Thyroid gland (tissue), 4 donors: ENCODE measurements at regions not wholly inside any gene's neighbourhood (a gene's known extent, or its start where the extent isn't known, plus 50 kb on each side); places are given as distances from the start of the nearest gene placed in this dataset.

ENCODE experiments used
- DNase-seq, 2 donors: peaks; one replicate each; pipeline ENCODE4 v3.0.0-alpha.2; 2019
- H3K27ac ChIP-seq, 3 donors: fragments of 200-600 bp; sonication (generic); 1 replicate in 2 of 3; 2 replicates in 1 of 3; pipeline ENCODE4 v1.5.1; 2016 to 2019; ENCODE audit warnings: mild to moderate bottlenecking in 1 of 3, moderate library complexity in 1 of 3
- H3K27me3 ChIP-seq: fragments of 200-600 bp; sonication (generic); one replicate; pipeline ENCODE4 v1.5.1; 2019
- H3K36me3 ChIP-seq, 2 donors: fragments of 200-600 bp; sonication (generic); one replicate each; pipeline ENCODE4 v1.5.1; 2016 to 2019
- H3K4me1 ChIP-seq, 2 donors: fragments of 200-600 bp; sonication (generic); one replicate each; pipeline ENCODE4 v1.5.1; 2017 to 2019
- H3K4me3 ChIP-seq, 3 donors: fragments of 200-600 bp; sonication (generic); replicated peaks in 1 of 3; 1 replicate in 2 of 3; 2 replicates in 1 of 3; pipeline ENCODE4 v1.5.1; 2016; ENCODE audit warnings: mild to moderate bottlenecking in 1 of 3
- H3K9me3 ChIP-seq: fragments of 200-600 bp; sonication (generic); one replicate; pipeline ENCODE4 v1.5.1; 2017
- POLR2A ChIP-seq, 2 donors: fragments of 450-650 bp; IDR thresholded peaks; one replicate each; pipeline ENCODE4 v1.6.1; 2017; ENCODE audit warnings: antibody characterized with exemption in 2 of 2, mild to moderate bottlenecking in 2 of 2, moderate library complexity in 1 of 2
- WGBS, 2 donors: methylation state at CpG; one replicate each; pipeline ENCODE4 v1.1.5; 2017; 5-methylcytosine and 5-hydroxymethylcytosine counted together
- intact Hi-C: fragments of 100-400 bp; cut with DNase I; formaldehyde crosslinking; loops from one replicate; pipeline ENCODE4 v1.15.1; 2023
- TF ChIP-seq, protein P1 (sequence below), 6 experiments: fragments of 200-600 bp in 3 of 6; fragments of 450-650 bp in 3 of 6; sonication (generic) in 3 of 6; IDR thresholded peaks; one replicate each; pipeline ENCODE4 v1.5.1; 2016 to 2019; ENCODE audit warnings: antibody characterized with exemption in 6 of 6, mild to moderate bottlenecking in 2 of 6, inconsistent platforms in 1 of 6, moderate library complexity in 1 of 6

DNA sequence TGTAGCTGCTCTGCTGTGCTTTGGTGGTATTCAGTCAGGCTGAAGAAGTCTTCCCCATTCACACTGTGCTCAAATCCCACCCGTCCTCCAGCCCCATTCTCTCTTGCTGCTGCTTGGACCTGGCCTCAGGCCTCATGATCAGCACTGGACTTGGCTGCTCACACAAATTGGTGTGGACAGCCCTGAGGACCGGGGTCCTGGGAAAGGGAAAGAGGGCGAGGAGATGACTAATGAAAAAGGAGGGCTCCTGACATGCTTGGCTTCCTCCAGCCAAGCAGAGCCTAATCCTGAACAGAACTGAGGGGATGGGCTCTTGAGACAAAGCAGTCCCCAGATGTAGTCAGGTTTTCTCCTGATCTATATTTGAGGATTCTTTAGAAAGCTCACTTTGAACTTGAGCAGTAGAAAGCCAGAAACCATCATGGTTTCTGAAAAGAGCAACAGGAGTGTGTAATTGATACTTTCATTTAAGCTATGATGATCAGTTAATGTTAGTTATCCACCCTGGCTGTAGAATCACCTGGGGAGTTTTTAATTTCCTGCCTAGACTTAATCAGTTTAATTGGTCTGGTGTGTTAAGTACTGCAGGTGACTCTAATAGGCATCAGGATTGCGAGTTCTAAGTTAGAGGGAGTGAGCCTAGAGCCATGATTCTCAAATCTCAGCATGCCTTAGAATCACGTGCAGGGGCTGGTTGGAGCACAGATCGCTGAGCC, 79.4 kb upstream of the THBS1 start:
- no peak for DNase-seq
- Histone ChIP-seq H3K36me3 (no peaks in the 10 kb centered on the region), H3K27me3 (no peaks in the 10 kb centered on the region), H3K9me3 (no peaks in the 10 kb centered on the region), H3K4me1 (no peaks in the 10 kb centered on the region), H3K4me3 (no peak overlapping the region), H3K27ac (no peak overlapping the region)
- 81 to 88% methylated on average over 6 of the region's 6 CpGs for WGBS, 2 donors
- TF ChIP-seq POLR2A (IDR thresholded peaks at IDR 0.05): no peak
- TF ChIP-seq, protein P1, sequence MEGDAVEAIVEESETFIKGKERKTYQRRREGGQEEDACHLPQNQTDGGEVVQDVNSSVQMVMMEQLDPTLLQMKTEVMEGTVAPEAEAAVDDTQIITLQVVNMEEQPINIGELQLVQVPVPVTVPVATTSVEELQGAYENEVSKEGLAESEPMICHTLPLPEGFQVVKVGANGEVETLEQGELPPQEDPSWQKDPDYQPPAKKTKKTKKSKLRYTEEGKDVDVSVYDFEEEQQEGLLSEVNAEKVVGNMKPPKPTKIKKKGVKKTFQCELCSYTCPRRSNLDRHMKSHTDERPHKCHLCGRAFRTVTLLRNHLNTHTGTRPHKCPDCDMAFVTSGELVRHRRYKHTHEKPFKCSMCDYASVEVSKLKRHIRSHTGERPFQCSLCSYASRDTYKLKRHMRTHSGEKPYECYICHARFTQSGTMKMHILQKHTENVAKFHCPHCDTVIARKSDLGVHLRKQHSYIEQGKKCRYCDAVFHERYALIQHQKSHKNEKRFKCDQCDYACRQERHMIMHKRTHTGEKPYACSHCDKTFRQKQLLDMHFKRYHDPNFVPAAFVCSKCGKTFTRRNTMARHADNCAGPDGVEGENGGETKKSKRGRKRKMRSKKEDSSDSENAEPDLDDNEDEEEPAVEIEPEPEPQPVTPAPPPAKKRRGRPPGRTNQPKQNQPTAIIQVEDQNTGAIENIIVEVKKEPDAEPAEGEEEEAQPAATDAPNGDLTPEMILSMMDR (IDR thresholded peaks at IDR 0.05): no peak
- intact Hi-C loops: no loop called here

DNA sequence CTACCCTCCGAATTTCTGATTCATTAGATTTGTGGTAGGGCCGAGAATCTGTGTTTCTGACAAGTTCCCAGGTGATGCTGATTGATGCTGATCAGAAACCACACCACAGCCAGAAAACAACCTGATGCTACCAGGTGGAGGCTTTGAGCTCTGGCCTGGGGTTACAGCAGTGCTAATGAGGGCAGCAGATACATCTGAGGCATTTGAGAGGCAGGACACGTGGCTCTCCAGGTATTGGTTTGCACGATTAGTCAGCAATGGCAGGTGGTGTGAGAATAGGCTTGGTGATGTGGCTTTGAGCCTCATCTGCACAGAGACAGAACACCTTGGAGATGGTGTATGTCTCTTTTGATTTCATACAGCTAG, 78.8 kb upstream of the THBS1 start:
- WGBS, 2 donors: 89 to 95% methylated on average over 4 of the region's 4 CpGs
- intact Hi-C loops: no loop called here
- Histone ChIP-seq H3K27ac (no peak overlapping the region), H3K9me3 (no peaks in the 10 kb centered on the region), H3K36me3 (no peaks in the 10 kb centered on the region), H3K4me1 (no peaks in the 10 kb centered on the region), H3K27me3 (no peaks in the 10 kb centered on the region), H3K4me3 (no peak overlapping the region)
- DNase-seq: no peak
- no peak for TF ChIP-seq POLR2A (IDR thresholded peaks at IDR 0.05)
- TF ChIP-seq, protein P1 (IDR thresholded peaks at IDR 0.05): no peak

DNA sequence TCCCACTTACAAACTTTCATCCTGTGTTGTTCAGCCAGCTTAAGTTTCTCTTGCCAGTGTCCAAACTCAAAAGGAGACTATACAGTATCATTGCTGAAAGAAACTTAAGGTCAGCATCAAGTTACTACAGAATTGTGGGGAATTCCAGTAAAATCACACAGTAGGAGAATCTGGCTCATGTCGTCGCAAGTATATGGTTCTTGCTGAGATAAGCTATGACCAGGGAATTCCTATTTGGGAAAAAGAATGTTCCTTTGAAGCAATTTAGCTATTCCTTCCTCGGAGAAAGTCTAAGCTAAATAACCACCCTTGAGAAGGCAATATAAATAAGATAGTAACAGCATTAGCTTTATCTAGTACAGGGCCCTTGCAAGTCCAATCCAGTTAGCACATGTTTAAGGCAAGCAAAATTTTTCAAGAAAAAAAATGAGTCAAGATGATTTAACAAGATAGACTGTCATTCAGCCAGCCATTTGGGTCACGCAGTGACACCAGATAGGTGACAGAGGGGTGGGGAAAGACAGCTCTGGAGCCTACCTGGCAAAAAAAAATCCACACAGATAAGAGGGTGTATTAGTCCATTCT, 78.2 kb upstream of the THBS1 start:
- intact Hi-C loops: no loop called here
- no peaks in the 10 kb centered on the region for H3K4me1 ChIP-seq
- 73 to 95% methylated on average over 4 of the region's 4 CpGs for WGBS, 2 donors
- H3K4me3 ChIP-seq: no peak overlapping the region
- TF ChIP-seq, protein P1 (IDR thresholded peaks at IDR 0.05): no peak
- no peak for TF ChIP-seq POLR2A (IDR thresholded peaks at IDR 0.05)
- H3K9me3 ChIP-seq: no peaks in the 10 kb centered on the region
- H3K36me3 ChIP-seq: no peaks in the 10 kb centered on the region
- H3K27me3 ChIP-seq: no peaks in the 10 kb centered on the region
- DNase-seq: no peak
- H3K27ac ChIP-seq: no peak overlapping the region

DNA sequence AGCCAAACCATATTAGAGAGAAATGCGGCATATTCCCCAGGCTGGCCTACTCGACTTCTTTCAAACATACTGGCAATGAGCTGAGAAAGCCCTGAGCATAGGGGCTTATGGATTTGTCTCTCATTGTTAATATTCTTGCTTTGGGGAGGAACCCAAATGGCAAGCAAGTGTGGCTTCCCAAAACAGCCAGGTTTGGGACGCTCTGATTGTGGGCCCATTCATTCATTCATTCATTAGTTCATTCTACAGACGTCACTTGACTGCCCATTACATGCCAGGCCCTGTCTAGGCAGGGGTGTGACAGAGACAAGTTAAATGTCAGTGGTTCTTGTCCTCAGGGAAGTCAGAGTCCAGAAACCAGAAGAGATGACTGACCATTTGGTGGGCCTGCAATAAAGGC, 77.4 kb upstream of the THBS1 start:
- H3K4me1 ChIP-seq: no peaks in the 10 kb centered on the region
- H3K4me3 ChIP-seq: no peak overlapping the region
- no peak overlapping the region for H3K27ac ChIP-seq
- H3K27me3 ChIP-seq: no peaks in the 10 kb centered on the region
- TF ChIP-seq, protein P1 (IDR thresholded peaks at IDR 0.05): no peak
- TF ChIP-seq POLR2A (IDR thresholded peaks at IDR 0.05): no peak
- intact Hi-C loops: no loop called here
- no peaks in the 10 kb centered on the region for H3K36me3 ChIP-seq
- WGBS, 2 donors: 92 to 94% methylated on average over 4 of the region's 4 CpGs
- no peaks in the 10 kb centered on the region for H3K9me3 ChIP-seq
- DNase-seq: no peak

DNA sequence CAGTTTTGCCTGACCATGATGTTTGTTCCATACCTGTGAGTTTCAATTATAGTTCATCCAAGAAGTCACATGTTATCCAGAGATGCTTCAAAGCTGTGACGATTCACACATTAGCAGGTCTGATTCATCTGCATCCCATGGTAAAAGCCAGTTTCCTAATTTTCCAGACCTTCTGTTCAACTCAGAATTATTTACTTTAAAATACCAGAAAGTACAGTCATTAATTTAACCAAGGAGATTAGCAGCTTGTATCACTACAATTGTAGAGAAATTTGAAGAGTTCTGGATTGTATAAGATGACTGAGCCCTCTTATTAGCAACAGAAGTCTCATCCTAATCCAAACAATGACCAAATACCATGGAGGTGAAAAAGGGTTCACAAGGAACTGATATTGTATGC, 76.1 kb upstream of the THBS1 start:
- Histone ChIP-seq H3K4me3 (no peak overlapping the region), H3K9me3 (no peaks in the 10 kb centered on the region), H3K27ac (no peak overlapping the region), H3K36me3 (no peaks in the 10 kb centered on the region), H3K27me3 (no peaks in the 10 kb centered on the region), H3K4me1 (no peaks in the 10 kb centered on the region)
- no peak for TF ChIP-seq POLR2A (IDR thresholded peaks at IDR 0.05)
- TF ChIP-seq, protein P1 (IDR thresholded peaks at IDR 0.05): no peak
- DNase-seq: no peak
- intact Hi-C loops: no loop called here
- WGBS, 2 donors: 76 to 83% methylated on average over 1 of the region's 1 CpG
